AG04449 (cell line): ENCODE measurements at regions not wholly inside any gene's neighbourhood (a gene's known extent, or its start where the extent isn't known, plus 50 kb on each side); places are given as distances from the start of the nearest gene placed in this dataset.

Experiments used
- CTCF ChIA-PET: fragments of 350-600 bp; formaldehyde crosslinking; extraction: SDS; loops from one replicate; lab custom pipeline; 2021; ENCODE audit warnings: antibody characterized with exemption; lab: Yijun Ruan, JAX
- POLR2A ChIA-PET: fragments of 400-600, 350-600 bp; formaldehyde crosslinking; extraction: SDS; loops from one replicate; lab custom pipeline; 2020; ENCODE audit warnings: antibody characterized with exemption, inconsistent platforms; lab: Yijun Ruan, JAX
- DNase-seq: peaks from one replicate; pipeline ENCODE4 v3.0.0-alpha.2; 2010; ENCODE audit warnings: low read depth, low spot score
- H3K4me3 ChIP-seq: 2 replicates; pipeline ENCODE4 v1.5.1; 2011; ENCODE audit warnings: low read depth, mild to moderate bottlenecking, control low read depth, low read length
- TF ChIP-seq, protein P1 (sequence below): IDR thresholded peaks from one replicate; pipeline ENCODE4 v1.5.1; 2011; ENCODE audit warnings: mild to moderate bottlenecking, moderate library complexity, low read length, control low read depth, inconsistent platforms; ENCODE audit not compliant: insufficient read depth; ENCODE audit errors: missing control alignments

DNA sequence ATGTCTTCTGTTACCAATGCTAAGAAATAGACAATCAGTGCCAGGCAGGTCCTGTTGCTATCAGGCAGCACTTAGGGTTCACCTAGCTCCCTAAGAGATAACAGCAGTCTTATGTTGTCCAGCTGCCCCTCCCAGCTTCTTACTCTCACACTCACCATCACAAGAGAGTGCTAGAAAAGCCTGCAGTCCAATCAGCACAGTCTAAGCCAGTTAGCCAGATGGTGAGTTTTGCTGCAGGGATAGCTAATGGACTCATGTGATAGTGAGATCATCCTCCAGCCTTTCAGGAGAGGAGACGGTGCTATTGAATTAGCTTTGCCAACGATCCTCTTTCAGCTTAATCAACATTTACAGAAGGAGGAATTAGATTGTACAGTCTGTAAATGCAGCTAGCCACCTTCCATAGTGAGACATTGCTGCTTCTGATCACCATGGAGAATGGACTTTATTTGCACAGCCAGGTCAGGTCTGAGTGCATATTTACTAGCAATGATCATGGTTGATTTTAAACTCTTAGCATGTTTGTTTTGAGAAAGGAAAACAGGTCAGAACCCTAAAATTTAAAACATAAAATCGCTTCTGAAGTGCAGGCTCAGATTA is 438.3 kb downstream of the CENPC start:
- no peak for DNase-seq

DNA sequence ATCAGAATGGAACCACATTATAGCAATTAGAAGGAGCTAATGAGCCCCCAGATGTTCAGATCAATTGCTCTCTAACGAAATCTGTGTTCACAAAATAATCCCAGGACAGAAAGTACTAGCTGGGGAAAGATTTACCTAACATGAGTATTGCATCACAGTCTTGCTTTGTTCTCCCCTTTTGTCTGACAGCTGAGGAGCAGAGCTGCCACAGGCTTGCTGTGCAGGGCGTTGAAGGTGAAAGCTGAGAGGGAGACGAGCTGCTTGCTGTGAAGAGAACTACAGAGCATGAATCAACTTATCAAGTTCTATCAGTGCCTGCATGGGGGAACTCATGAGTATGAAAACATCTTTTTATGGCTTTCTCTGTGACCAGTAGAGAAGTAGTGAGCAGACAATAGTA is 441.2 kb downstream of the CENPC start:
- ChIA-PET POLR2A (no interaction called here), CTCF (no interaction called here)
- H3K4me3 ChIP-seq, result no peak overlapping the region
- TF ChIP-seq, protein P1, sequence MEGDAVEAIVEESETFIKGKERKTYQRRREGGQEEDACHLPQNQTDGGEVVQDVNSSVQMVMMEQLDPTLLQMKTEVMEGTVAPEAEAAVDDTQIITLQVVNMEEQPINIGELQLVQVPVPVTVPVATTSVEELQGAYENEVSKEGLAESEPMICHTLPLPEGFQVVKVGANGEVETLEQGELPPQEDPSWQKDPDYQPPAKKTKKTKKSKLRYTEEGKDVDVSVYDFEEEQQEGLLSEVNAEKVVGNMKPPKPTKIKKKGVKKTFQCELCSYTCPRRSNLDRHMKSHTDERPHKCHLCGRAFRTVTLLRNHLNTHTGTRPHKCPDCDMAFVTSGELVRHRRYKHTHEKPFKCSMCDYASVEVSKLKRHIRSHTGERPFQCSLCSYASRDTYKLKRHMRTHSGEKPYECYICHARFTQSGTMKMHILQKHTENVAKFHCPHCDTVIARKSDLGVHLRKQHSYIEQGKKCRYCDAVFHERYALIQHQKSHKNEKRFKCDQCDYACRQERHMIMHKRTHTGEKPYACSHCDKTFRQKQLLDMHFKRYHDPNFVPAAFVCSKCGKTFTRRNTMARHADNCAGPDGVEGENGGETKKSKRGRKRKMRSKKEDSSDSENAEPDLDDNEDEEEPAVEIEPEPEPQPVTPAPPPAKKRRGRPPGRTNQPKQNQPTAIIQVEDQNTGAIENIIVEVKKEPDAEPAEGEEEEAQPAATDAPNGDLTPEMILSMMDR, result no peak
- DNase-seq, result no peak

More for the DNA sequence above, 438.3 kb downstream of the CENPC start:
- H3K4me3 ChIP-seq, result no peak overlapping the region
- ChIA-PET CTCF (no interaction called here), POLR2A (no interaction called here)
- TF ChIP-seq, protein P1, result no peak

DNA sequence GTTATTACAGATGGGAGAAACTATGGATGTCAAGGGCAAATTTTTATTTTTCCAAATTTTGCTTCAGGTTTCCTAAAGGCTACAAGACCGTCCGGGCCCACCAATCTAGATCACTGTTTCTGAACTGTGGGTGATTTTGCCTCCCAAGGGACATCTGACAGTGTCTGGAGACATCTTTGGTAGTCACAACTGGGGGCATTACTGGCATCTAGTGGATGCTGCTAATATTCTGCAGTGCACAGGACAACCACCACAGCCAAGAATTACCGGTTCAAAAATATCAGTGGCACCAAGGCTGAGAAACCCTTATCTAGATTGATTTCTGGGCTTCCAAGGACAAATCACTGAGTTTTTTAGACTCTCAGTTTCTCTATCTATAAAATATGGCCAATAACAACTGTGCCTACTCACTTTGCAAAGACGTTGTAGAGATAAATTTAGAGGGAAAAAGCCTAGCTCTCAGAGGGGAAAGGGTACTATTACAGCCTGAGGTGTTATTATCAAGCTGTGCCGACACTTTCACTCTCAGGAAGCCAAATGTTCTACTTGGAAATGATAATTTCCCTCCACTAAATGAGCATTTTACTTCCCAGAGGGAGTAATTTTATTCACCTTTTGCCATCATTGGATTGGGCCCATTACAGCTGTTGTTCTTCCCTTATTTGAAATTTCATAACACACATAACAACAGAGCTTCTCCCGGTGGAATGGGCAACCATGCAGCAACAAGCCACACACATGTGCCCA is 442.1 kb downstream of the CENPC start:
- H3K4me3 ChIP-seq, result no peak overlapping the region
- DNase-seq, result no peak
- TF ChIP-seq, protein P1, result no peak
- CTCF ChIA-PET, result no interaction called here
- POLR2A ChIA-PET, result no interaction called here

DNA sequence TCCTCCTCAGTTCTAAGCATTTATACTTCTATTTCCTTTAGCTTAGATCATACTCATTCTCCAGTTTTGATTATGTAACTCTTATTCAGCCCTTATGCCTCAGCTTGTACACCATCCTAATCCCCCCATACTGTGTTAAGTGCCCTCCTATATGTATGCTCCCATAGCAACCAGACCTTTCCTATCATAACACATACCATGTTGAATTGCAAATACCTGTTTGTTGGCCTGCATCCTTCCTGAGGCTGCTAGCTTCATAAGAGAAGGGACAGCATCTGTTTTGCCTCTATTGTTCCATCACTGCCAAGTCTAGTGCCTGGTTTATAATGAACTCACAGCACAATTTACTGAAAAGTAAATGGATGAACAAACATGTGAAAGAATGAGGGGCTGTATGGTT is 443.7 kb downstream of the CENPC start:
- ChIA-PET POLR2A (no interaction called here), CTCF (no interaction called here)
- TF ChIP-seq, protein P1, result no peak
- H3K4me3 ChIP-seq, result no peak overlapping the region
- no peak for DNase-seq

DNA sequence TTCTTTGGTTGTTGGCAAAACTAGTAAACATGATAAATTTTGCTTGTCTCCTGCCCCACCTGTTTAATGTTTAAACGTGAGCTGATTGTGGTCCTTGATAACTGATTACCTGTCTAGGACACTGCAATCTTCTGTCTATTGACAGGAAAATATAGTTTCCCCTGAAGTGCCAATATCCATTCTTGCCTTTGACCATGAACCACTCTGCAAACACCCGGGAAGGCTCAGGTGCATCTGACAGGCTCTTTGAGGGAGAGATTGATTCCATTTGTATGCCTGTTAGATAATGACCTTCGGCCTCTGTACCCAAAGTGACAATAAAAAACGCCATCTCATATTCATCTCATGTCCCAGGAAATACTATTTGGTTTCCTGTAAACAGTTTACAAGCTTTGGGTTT is 453.0 kb downstream of the CENPC start:
- CTCF ChIA-PET, result no interaction called here

DNA sequence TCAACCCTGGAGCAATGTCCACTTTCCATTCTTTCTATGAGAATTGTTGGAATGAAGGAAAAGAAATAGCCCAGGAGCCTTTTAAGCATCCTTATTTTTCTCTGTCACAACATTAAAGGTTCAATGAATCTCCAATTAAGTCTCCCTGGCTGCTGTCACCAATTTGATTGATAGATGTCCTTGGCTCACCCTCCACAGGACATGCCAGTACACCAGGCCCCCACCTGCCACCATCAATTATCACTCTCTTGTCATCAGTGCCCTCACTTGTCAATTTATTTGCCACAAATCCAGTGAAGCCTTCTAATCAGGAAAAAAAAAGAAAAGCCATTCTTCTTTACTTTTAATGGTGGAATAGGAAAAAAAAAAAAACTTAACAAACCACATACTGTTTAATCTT is 453.6 kb downstream of the CENPC start:
- TF ChIP-seq, protein P1, result no peak
- ChIA-PET POLR2A (no interaction called here), CTCF (no interaction called here)

More for the DNA sequence above, 453.0 kb downstream of the CENPC start:
- POLR2A ChIA-PET, result no interaction called here
- TF ChIP-seq, protein P1, result no peak
- no peak for DNase-seq
- H3K4me3 ChIP-seq, result no peak overlapping the region

More for the DNA sequence above, 453.6 kb downstream of the CENPC start:
- H3K4me3 ChIP-seq, result no peak overlapping the region
- no peak for DNase-seq
